Limb (tissue), 2 donors: ENCODE measurements at regions not wholly inside any gene's neighbourhood (a gene's known extent, or its start where the extent isn't known, plus 50 kb on each side); places are given as distances from the start of the nearest gene placed in this dataset.

Experiments
- DNase-seq, 2 donors: peaks; one replicate each; pipeline ENCODE4 v3.0.0-alpha.2; 2016; ENCODE audit errors: extremely low spot score in 2 of 2

- DNase-seq: peak in 1 of 2 donors; percentile 83
Observed at GRCh38 chr17:73952082-73952479, 251.4 kb upstream of the RPL38 start.

GRCh38 chr17:73952480-73953205 lies 250.8 kb upstream of the RPL38 start:
- DNase-seq: peak in 1 of 2 donors; percentile 80

- DNase-seq: peak in 1 of 2 donors; percentile 7
Observed at GRCh38 chr17:73953206-73954033, 250.1 kb upstream of the RPL38 start.

GRCh38 chr17:73954951-73955350 lies 248.5 kb upstream of the RPL38 start:
- DNase-seq: no peak

GRCh38 chr17:73955616-73956015 lies 247.9 kb upstream of the RPL38 start:
- DNase-seq: no peak

- no peak for DNase-seq
Observed at GRCh38 chr17:73956169-73956568, 247.3 kb upstream of the RPL38 start.

GRCh38 chr17:73956595-73957465 lies 246.6 kb upstream of the RPL38 start:
- peak in 1 of 2 donors; percentile 70 for DNase-seq

- peak in 1 of 2 donors; percentile 14 for DNase-seq
Observed at GRCh38 chr17:73957564-73957963, 245.9 kb upstream of the RPL38 start.

- DNase-seq: peak in 1 of 2 donors; percentile 7
Observed at GRCh38 chr17:73958453-73958852, 245.0 kb upstream of the RPL38 start.

- peak in 1 of 2 donors; percentile 3 for DNase-seq
Observed at GRCh38 chr17:73960469-73960868, 243.0 kb upstream of the RPL38 start.

- no peak for DNase-seq
Observed at GRCh38 chr17:73962308-73962707, 241.2 kb upstream of the RPL38 start.

GRCh38 chr17:73968680-73969079 lies 234.8 kb upstream of the RPL38 start:
- DNase-seq: no peak

- DNase-seq: peak in 1 of 2 donors; percentile 9
Observed at GRCh38 chr17:73969956-73970355, 233.5 kb upstream of the RPL38 start.

GRCh38 chr17:73971127-73971526 lies 232.4 kb upstream of the RPL38 start:
- DNase-seq: peak in 1 of 2 donors; percentile 4

- DNase-seq: peak in 1 of 2 donors; percentile 9
Observed at GRCh38 chr17:73972056-73972455, 231.4 kb upstream of the RPL38 start.

- DNase-seq: no peak
Observed at GRCh38 chr17:73972901-73973300, 230.6 kb upstream of the RPL38 start.

GRCh38 chr17:73973586-73974409 lies 229.7 kb upstream of the RPL38 start:
- DNase-seq: no peak

GRCh38 chr17:73974536-73974935 lies 228.9 kb upstream of the RPL38 start:
- DNase-seq: no peak

- DNase-seq: no peak
Observed at GRCh38 chr17:73976147-73976546, 227.3 kb upstream of the RPL38 start.

- no peak for DNase-seq
Observed at GRCh38 chr17:73976676-73977521, 226.6 kb upstream of the RPL38 start.
